Astrocyte (in vitro differentiated cells and primary cell): ENCODE measurements at regions not wholly inside any gene's neighbourhood (a gene's known extent, or its start where the extent isn't known, plus 50 kb on each side); places are given as distances from the start of the nearest gene placed in this dataset.

Source experiments
- DNase-seq: peaks from one replicate; pipeline ENCODE4 v3.0.0-alpha.2; 2010; ENCODE audit warnings: low read depth
- FAIRE-seq: peaks from 2 replicates; lab custom pipeline; 2011; peaks lifted over from hg19 to GRCh38; lab: Jason Lieb, UNC
- H2AFZ ChIP-seq: 2 replicates; pipeline ENCODE4 v1.6.0; 2012; ENCODE audit warnings: low read depth, low read length, inconsistent platforms
- H3K27ac ChIP-seq: 2 replicates; pipeline ENCODE4 v1.5.1; 2011; ENCODE audit warnings: low read depth, low read length, inconsistent platforms
- H3K27me3 ChIP-seq: 2 replicates; pipeline ENCODE4 v1.6.0; 2011; ENCODE audit warnings: low read length, inconsistent platforms; ENCODE audit not compliant: insufficient read depth
- H3K36me3 ChIP-seq: 2 replicates; pipeline ENCODE4 v1.5.1; 2011; ENCODE audit warnings: low read length, inconsistent platforms; ENCODE audit not compliant: insufficient read depth
- H3K4me1 ChIP-seq: 2 replicates; pipeline ENCODE4 v1.5.1; 2011; ENCODE audit warnings: low read length, inconsistent platforms; ENCODE audit not compliant: insufficient read depth
- H3K4me2 ChIP-seq: 2 replicates; pipeline ENCODE4 v1.6.0; 2012; ENCODE audit warnings: low read length, inconsistent platforms
- H3K4me3 ChIP-seq: 2 replicates; pipeline ENCODE4 v1.5.1; 2011; ENCODE audit warnings: low read depth, mild to moderate bottlenecking, low read length, inconsistent platforms; ENCODE audit not compliant: insufficient read depth
- H3K79me2 ChIP-seq: 2 replicates; pipeline ENCODE4 v1.6.0; 2012; ENCODE audit warnings: mild to moderate bottlenecking, low read length, inconsistent platforms; ENCODE audit not compliant: insufficient read depth
- H3K9ac ChIP-seq: 2 replicates; pipeline ENCODE4 v1.6.0; 2012; ENCODE audit warnings: mild to moderate bottlenecking, low read length, inconsistent platforms
- H3K9me3 ChIP-seq: 2 replicates; pipeline ENCODE4 v1.5.1; 2012; ENCODE audit warnings: low read depth, mild to moderate bottlenecking, low read length, inconsistent platforms; ENCODE audit not compliant: insufficient read depth
- H4K20me1 ChIP-seq: 2 replicates; pipeline ENCODE4 v1.6.0; 2012; ENCODE audit warnings: low read length, inconsistent platforms; ENCODE audit not compliant: insufficient read depth
- H3K27ac Mint-ChIP-seq: one replicate; pipeline ENCODE4 v1.8.0; 2021; ENCODE audit warnings: mild to moderate bottlenecking, mixed read lengths; ENCODE audit not compliant: unreplicated experiment
- H3K27me3 Mint-ChIP-seq: one replicate; pipeline ENCODE4 v1.8.0; 2021; ENCODE audit warnings: low read depth, mixed read lengths; ENCODE audit not compliant: unreplicated experiment
- H3K36me3 Mint-ChIP-seq: one replicate; pipeline ENCODE4 v1.8.0; 2021; ENCODE audit warnings: low read depth, mixed read lengths; ENCODE audit not compliant: unreplicated experiment
- H3K4me1 Mint-ChIP-seq: one replicate; pipeline ENCODE4 v1.8.0; 2021; ENCODE audit warnings: low read depth, mixed read lengths; ENCODE audit not compliant: unreplicated experiment
- H3K4me3 Mint-ChIP-seq: one replicate; pipeline ENCODE4 v1.8.0; 2021; ENCODE audit warnings: mild to moderate bottlenecking, moderate library complexity, mixed read lengths; ENCODE audit not compliant: unreplicated experiment
- H3K9me3 Mint-ChIP-seq: one replicate; pipeline ENCODE4 v1.8.0; 2021; ENCODE audit warnings: mild to moderate bottlenecking, mixed read lengths; ENCODE audit not compliant: unreplicated experiment
- EZH2 ChIP-seq: IDR thresholded peaks from 2 replicates; pipeline ENCODE4 v1.6.1; 2012; ENCODE audit warnings: mild to moderate bottlenecking, low read length, inconsistent platforms; ENCODE audit not compliant: insufficient read depth
- TF ChIP-seq, protein P1 (sequence below): IDR thresholded peaks from 2 replicates; pipeline ENCODE4 v1.5.1; 2011; ENCODE audit warnings: low read depth, mild to moderate bottlenecking, inconsistent platforms, low read length, moderate library complexity; ENCODE audit not compliant: insufficient read depth

DNA sequence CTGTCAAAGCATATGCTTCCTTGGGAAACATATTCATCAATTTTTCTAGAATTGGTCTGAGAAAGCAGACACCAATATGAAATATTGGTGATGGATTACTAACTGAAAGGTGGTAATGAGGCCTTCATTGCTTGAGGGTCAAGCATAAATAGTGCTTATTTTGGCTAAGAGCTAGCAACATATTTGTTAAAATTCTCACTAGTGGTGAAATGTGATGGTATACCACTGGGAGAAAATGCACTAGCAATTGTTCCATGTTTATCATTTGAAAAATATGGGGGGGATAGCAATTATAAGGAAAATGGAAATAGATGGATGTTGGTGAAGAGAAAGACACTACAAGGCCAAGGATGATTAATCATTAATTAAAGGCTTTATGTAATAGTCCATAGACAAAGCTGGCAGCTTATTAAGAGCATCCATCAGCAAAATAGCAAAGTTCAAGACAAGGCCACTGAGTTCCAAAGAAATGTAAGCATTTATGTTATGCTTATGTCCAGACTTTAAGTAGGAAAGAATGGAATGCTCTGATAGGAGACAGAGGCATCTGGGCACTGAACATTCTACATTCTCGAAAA, 253.7 kb upstream of the PRDM9 start:
- Histone ChIP-seq H3K36me3 (no peaks in the 10 kb centered on the region), H3K4me2 (no peak overlapping the region), H3K9ac (no peak overlapping the region), H3K4me1 (no peaks in the 10 kb centered on the region), H2AFZ (no peak overlapping the region), H3K4me3 (no peak overlapping the region), H3K27me3 (no peaks in the 10 kb centered on the region), H4K20me1 (no peaks in the 10 kb centered on the region), H3K79me2 (no peaks in the 10 kb centered on the region), H3K27ac (no peak overlapping the region), H3K9me3 (no peaks in the 10 kb centered on the region)
- Mint-ChIP-seq H3K27ac (no peak overlapping the region), H3K4me1 (no peaks in the 10 kb centered on the region), H3K36me3 (no peaks in the 10 kb centered on the region), H3K9me3 (no peaks in the 10 kb centered on the region), H3K27me3 (no peaks in the 10 kb centered on the region), H3K4me3 (no peak overlapping the region)
- DNase-seq (no peak), FAIRE-seq (no peak)
- TF ChIP-seq EZH2, result no peak
- TF ChIP-seq, protein P1, sequence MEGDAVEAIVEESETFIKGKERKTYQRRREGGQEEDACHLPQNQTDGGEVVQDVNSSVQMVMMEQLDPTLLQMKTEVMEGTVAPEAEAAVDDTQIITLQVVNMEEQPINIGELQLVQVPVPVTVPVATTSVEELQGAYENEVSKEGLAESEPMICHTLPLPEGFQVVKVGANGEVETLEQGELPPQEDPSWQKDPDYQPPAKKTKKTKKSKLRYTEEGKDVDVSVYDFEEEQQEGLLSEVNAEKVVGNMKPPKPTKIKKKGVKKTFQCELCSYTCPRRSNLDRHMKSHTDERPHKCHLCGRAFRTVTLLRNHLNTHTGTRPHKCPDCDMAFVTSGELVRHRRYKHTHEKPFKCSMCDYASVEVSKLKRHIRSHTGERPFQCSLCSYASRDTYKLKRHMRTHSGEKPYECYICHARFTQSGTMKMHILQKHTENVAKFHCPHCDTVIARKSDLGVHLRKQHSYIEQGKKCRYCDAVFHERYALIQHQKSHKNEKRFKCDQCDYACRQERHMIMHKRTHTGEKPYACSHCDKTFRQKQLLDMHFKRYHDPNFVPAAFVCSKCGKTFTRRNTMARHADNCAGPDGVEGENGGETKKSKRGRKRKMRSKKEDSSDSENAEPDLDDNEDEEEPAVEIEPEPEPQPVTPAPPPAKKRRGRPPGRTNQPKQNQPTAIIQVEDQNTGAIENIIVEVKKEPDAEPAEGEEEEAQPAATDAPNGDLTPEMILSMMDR, result no peak

DNA sequence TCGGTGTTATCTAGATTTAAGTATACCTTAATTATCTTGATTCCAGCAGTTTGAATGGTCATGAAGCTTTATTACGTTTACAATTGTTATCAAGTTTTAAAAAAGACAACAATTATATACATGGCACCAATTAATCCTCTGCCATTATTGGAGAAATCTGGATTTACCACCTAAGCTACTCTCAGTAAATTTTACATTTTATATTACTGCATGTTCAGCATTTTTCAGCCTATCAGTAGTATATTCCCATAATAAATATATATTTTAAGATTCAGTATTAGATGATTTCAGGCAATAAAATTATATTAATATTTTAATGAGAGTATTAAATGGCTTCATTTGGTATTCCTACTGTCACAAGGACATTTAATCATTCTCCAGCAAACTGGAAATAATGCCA, 264.5 kb upstream of the PRDM9 start:
- Mint-ChIP-seq H3K9me3 (no peaks in the 10 kb centered on the region), H3K4me3 (no peak overlapping the region), H3K4me1 (no peaks in the 10 kb centered on the region), H3K27ac (no peak overlapping the region), H3K27me3 (no peaks in the 10 kb centered on the region), H3K36me3 (no peaks in the 10 kb centered on the region)
- no peaks in the 10 kb centered on the region for H3K36me3 ChIP-seq
- H3K27ac ChIP-seq, result no peak overlapping the region
- H2AFZ ChIP-seq, result no peak overlapping the region
- DNase-seq (no peak), FAIRE-seq (no peak)
- no peaks in the 10 kb centered on the region for H4K20me1 ChIP-seq
- no peaks in the 10 kb centered on the region for H3K9me3 ChIP-seq
- no peak overlapping the region for H3K4me3 ChIP-seq
- H3K4me1 ChIP-seq, result no peaks in the 10 kb centered on the region
- no peak overlapping the region for H3K4me2 ChIP-seq
- H3K9ac ChIP-seq, result no peak overlapping the region
- no peak for TF ChIP-seq EZH2
- TF ChIP-seq, protein P1, result no peak
- no peaks in the 10 kb centered on the region for H3K79me2 ChIP-seq
- H3K27me3 ChIP-seq, result no peaks in the 10 kb centered on the region

DNA sequence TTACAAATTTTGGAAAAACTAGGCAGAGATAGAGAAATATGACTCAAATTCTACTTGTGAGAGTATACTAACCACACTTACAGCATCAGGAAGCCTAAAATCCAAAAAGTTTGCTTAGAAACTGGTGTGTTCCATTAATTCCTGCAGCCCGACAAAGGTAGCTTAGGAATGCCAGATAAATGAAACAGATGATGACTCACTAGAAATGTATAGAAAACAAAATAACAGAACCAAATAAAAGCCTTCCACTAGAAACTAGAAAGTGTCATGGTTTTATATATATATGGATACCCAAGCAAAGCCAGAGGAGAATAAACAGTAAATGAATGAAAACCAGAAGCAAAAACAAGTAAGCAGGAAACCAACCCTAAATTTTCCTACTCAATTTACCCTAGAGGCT, 272.2 kb upstream of the PRDM9 start:
- Mint-ChIP-seq H3K27me3 (no peaks in the 10 kb centered on the region), H3K4me1 (peaks cover 4% of the 10 kb centered on the region), H3K4me3 (no peak overlapping the region), H3K27ac (no peak overlapping the region), H3K36me3 (no peaks in the 10 kb centered on the region), H3K9me3 (no peaks in the 10 kb centered on the region)
- H3K36me3 ChIP-seq, result no peaks in the 10 kb centered on the region
- no peaks in the 10 kb centered on the region for H3K27me3 ChIP-seq
- H3K4me1 ChIP-seq, result no peaks in the 10 kb centered on the region
- no peak overlapping the region for H3K4me3 ChIP-seq
- H3K27ac ChIP-seq, result no peak overlapping the region
- TF ChIP-seq, protein P1, result no peak
- no peak for TF ChIP-seq EZH2
- H3K4me2 ChIP-seq, result no peak overlapping the region
- DNase-seq, result no peak
- no peaks in the 10 kb centered on the region for H4K20me1 ChIP-seq
- no peaks in the 10 kb centered on the region for H3K9me3 ChIP-seq
- no peak overlapping the region for H2AFZ ChIP-seq
- no peak overlapping the region for H3K9ac ChIP-seq
- no peak for FAIRE-seq
- no peaks in the 10 kb centered on the region for H3K79me2 ChIP-seq
